H1 (cell line): ENCODE measurements at regions not wholly inside any gene's neighbourhood (a gene's known extent, or its start where the extent isn't known, plus 50 kb on each side); places are given as distances from the start of the nearest gene placed in this dataset.
A peak's percentile ranks its signal among the peaks of the same experiment; 100 is the strongest.

Source experiments
- CTCF ChIA-PET: fragments of 300-600 bp; sonication (Branson Sonifier 250); formaldehyde crosslinking; loops from one replicate; lab custom pipeline; 2021; ENCODE audit not compliant: partially characterized antibody; lab: Charles Lee
- POLR2A ChIA-PET: fragments of 300-600 bp; sonication (Branson Sonifier 250); formaldehyde crosslinking; loops from one replicate; lab custom pipeline; 2021; ENCODE audit warnings: inconsistent platforms; ENCODE audit not compliant: partially characterized antibody; lab: Charles Lee
- DNase-seq, 2 experiments: peaks; one replicate each; pipeline versions ENCODE4 v3.0.0 to v3.0.0-alpha.2; 2010 to 2022; ENCODE audit warnings: low spot score in 2 of 2, low read depth in 1 of 2, mixed read lengths in 1 of 2
- FAIRE-seq: peaks from 2 replicates; lab custom pipeline; 2011; peaks lifted over from hg19 to GRCh38; lab: Jason Lieb, UNC
- H2AFZ ChIP-seq: 2 replicates; pipeline ENCODE4 v1.8.1; 2012; ENCODE audit warnings: low read length, inconsistent platforms
- H2AK5ac ChIP-seq: 2 replicates; pipeline ENCODE4 v1.6.1; 2013; ENCODE audit warnings: low read depth, low read length
- H2BK120ac ChIP-seq: replicated peaks from 2 replicates; pipeline ENCODE3; 2013; ENCODE audit warnings: low read depth, low read length, inconsistent platforms
- H2BK12ac ChIP-seq: 2 replicates; pipeline ENCODE4 v1.6.1; 2013; ENCODE audit warnings: low read depth, low read length
- H2BK15ac ChIP-seq: 2 replicates; pipeline ENCODE4 v1.6.1; 2013; ENCODE audit warnings: low read length
- H2BK20ac ChIP-seq: 2 replicates; pipeline ENCODE4 v1.6.1; 2013; ENCODE audit warnings: low read length
- H2BK5ac ChIP-seq: 2 replicates; pipeline ENCODE4 v1.6.1; 2013; ENCODE audit warnings: low read depth, low read length
- H3K14ac ChIP-seq: 2 replicates; pipeline ENCODE4 v1.6.1; 2013; ENCODE audit warnings: inconsistent platforms; ENCODE audit not compliant: insufficient read length
- H3K18ac ChIP-seq: 2 replicates; pipeline ENCODE4 v1.6.1; 2013; ENCODE audit warnings: low read length; ENCODE audit errors: extremely low read depth
- H3K23ac ChIP-seq: 2 replicates; pipeline ENCODE4 v1.6.1; 2013; ENCODE audit warnings: inconsistent platforms; ENCODE audit not compliant: insufficient read length
- H3K23me2 ChIP-seq: 2 replicates; pipeline ENCODE4 v1.6.1; 2013; ENCODE audit warnings: low read depth, low read length
- H3K27ac ChIP-seq: 2 replicates; pipeline ENCODE4 v1.6.1; 2011; ENCODE audit warnings: low read depth, low read length, inconsistent platforms
- H3K27me3 ChIP-seq, 4 experiments: replicated peaks in 1 of 4; 1 replicate in 1 of 4; 2 replicates in 3 of 4; pipeline versions ENCODE4 v1.6.1 to v1.8.1; 2011 to 2013; ENCODE audit warnings: low read length in 3 of 4, mild to moderate bottlenecking in 3 of 4, inconsistent platforms in 2 of 4, mixed read lengths in 2 of 4, moderate library complexity in 1 of 4; ENCODE audit not compliant: control insufficient read depth in 3 of 4, insufficient read depth in 3 of 4; ENCODE audit errors: extremely low read depth in 1 of 4
- H3K36me3 ChIP-seq, 4 experiments: 2 replicates each; pipeline versions ENCODE4 v1.6.1 to v1.8.1; 2011 to 2013; ENCODE audit warnings: mild to moderate bottlenecking in 4 of 4, low read length in 3 of 4, moderate library complexity in 2 of 4, control low read depth in 1 of 4, inconsistent platforms in 1 of 4; ENCODE audit not compliant: insufficient read depth in 4 of 4, control insufficient read depth in 2 of 4
- H3K4ac ChIP-seq: replicated peaks from 2 replicates; pipeline ENCODE3; 2013; ENCODE audit warnings: low read length, low read depth, mixed read lengths, inconsistent platforms; ENCODE audit not compliant: insufficient read length
- H3K4me1 ChIP-seq, 4 experiments: replicated peaks in 1 of 4; 1 replicate in 1 of 4; 2 replicates in 3 of 4; pipeline versions ENCODE4 v1.6.1 to v1.8.1; 2011 to 2013; ENCODE audit warnings: low read length in 3 of 4, inconsistent platforms in 2 of 4, mixed read lengths in 1 of 4; ENCODE audit not compliant: insufficient read depth in 4 of 4, control insufficient read depth in 3 of 4
- H3K4me2 ChIP-seq, 2 experiments: 2 replicates each; pipeline versions ENCODE4 v1.6.1 to v1.8.1; 2011 to 2013; ENCODE audit warnings: low read depth in 2 of 2, low read length in 2 of 2, control low read depth in 1 of 2, inconsistent platforms in 1 of 2, mild to moderate bottlenecking in 1 of 2; ENCODE audit not compliant: insufficient read depth in 1 of 2
- H3K4me3 ChIP-seq, 4 experiments: fragments of 200-600, 300-600 bp in 1 of 4; sonication (generic), shearing (Covaris generic), sonication (Bioruptor Twin) in 1 of 4; 2 replicates each; pipeline versions ENCODE4 v1.5.1 to v1.8.1; 2011 to 2016; ENCODE audit warnings: low read length in 4 of 4, low read depth in 3 of 4, control low read depth in 2 of 4, inconsistent platforms in 2 of 4, mild to moderate bottlenecking in 2 of 4, mixed read lengths in 1 of 4, moderate library complexity in 1 of 4; ENCODE audit not compliant: insufficient read depth in 2 of 4; ENCODE audit errors: extremely low read depth in 1 of 4
- H3K56ac ChIP-seq: replicated peaks from 2 replicates; pipeline ENCODE3; 2013; ENCODE audit warnings: low read depth, mild to moderate bottlenecking, mixed read lengths, low read length, inconsistent platforms; ENCODE audit not compliant: insufficient read length
- H3K79me1 ChIP-seq: 2 replicates; pipeline ENCODE4 v1.6.1; 2013; ENCODE audit warnings: low read depth, low read length, control low read depth
- H3K79me2 ChIP-seq, 2 experiments: 2 replicates each; pipeline versions ENCODE4 v1.6.1 to v1.8.1; 2012 to 2013; ENCODE audit warnings: low read length in 2 of 2, mild to moderate bottlenecking in 2 of 2, inconsistent platforms in 1 of 2; ENCODE audit not compliant: insufficient read depth in 2 of 2, control insufficient read depth in 1 of 2
- H3K9ac ChIP-seq, 4 experiments: replicated peaks in 1 of 4; 1 replicate in 1 of 4; 2 replicates in 3 of 4; pipeline versions ENCODE4 v1.6.1 to v1.8.1; 2011 to 2013; ENCODE audit warnings: low read depth in 3 of 4, low read length in 3 of 4, control low read depth in 2 of 4, mild to moderate bottlenecking in 2 of 4, moderate library complexity in 2 of 4, inconsistent platforms in 1 of 4; ENCODE audit errors: extremely low read depth in 1 of 4
- H3K9me3 ChIP-seq, 2 experiments: 2 replicates each; pipeline versions ENCODE4 v1.6.1 to v1.8.1; 2012 to 2013; ENCODE audit warnings: mild to moderate bottlenecking in 2 of 2, moderate library complexity in 2 of 2, control low read depth in 1 of 2, inconsistent platforms in 1 of 2, low read depth in 1 of 2, low read length in 1 of 2, mixed read lengths in 1 of 2; ENCODE audit not compliant: insufficient read depth in 2 of 2
- H4K20me1 ChIP-seq, 2 experiments: replicated peaks in 1 of 2; 2 replicates each; pipeline versions ENCODE3 to v1.8.1; 2011 to 2013; ENCODE audit warnings: inconsistent platforms in 2 of 2, low read length in 2 of 2, mild to moderate bottlenecking in 1 of 2; ENCODE audit not compliant: insufficient read depth in 2 of 2, control insufficient read depth in 1 of 2
- H4K5ac ChIP-seq: 2 replicates; pipeline ENCODE4 v1.6.1; 2013; ENCODE audit warnings: low read length, low read depth, mixed read lengths, inconsistent platforms; ENCODE audit not compliant: insufficient read length
- H4K8ac ChIP-seq: 2 replicates; pipeline ENCODE4 v1.8.0; 2013; ENCODE audit warnings: mild to moderate bottlenecking, moderate library complexity, low read length, inconsistent platforms; ENCODE audit not compliant: insufficient read depth; ENCODE audit errors: extremely low read depth
- H4K91ac ChIP-seq: replicated peaks from 2 replicates; pipeline ENCODE3; 2013; ENCODE audit warnings: low read length, mixed read lengths, inconsistent platforms; ENCODE audit not compliant: insufficient read length
- MAFK ChIP-seq: IDR thresholded peaks from 2 replicates; pipeline ENCODE4 v1.6.1; 2012; ENCODE audit warnings: low read depth, mild to moderate bottlenecking, improper control_type of control experiment, low read length
- TBP ChIP-seq: IDR thresholded peaks from 2 replicates; pipeline ENCODE4 v1.6.1; 2011; ENCODE audit warnings: low read depth, low read length, improper control_type of control experiment
- WGBS, 2 experiments: shearing (Covaris generic) in 1 of 2; methylation state at CpG; one replicate each; pipeline versions ENCODE4 v1.1.6 to v1.1.7; 2013 to 2015; ENCODE audit warnings: low lambda C conversion rate in 2 of 2, mixed read lengths in 2 of 2, inconsistent platforms in 1 of 2, low coverage in 1 of 2, missing lambda C conversion rate in 1 of 2; ENCODE audit not compliant: insufficient replicate concordance in 2 of 2, insufficient coverage in 1 of 2, insufficient read length in 1 of 2; ENCODE audit errors: extremely low coverage in 1 of 2, missing lambda C conversion rate in 1 of 2; 5-methylcytosine and 5-hydroxymethylcytosine counted together

DNA sequence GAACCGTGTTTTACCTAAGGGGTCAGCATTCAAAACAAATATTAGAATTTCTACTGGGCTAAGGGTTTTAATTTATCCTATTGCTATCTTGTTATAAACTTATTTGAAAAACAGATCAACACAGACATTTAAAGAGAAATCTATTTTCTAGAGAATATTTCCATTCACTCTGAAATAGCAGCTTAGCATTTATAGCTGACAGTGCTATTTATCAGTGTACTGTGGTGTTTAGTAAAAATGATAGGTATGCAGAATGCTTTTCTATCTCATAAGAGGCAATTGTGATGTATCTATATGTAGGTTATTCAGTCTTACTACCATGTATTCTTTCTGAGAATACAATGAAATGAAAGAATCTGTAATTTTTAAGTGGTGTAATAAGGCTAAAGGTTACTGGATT, 1077.4 kb downstream of the REEP3 start:
- H4K20me1 ChIP-seq: no peaks in the 10 kb centered on the region
- H3K56ac ChIP-seq: no peak overlapping the region
- H3K23ac ChIP-seq: no peak overlapping the region
- H2AFZ ChIP-seq: no peak overlapping the region
- no peaks in the 10 kb centered on the region for H3K4me1 ChIP-seq
- H3K9ac ChIP-seq: no peak overlapping the region
- no peak overlapping the region for H3K27ac ChIP-seq
- no peaks in the 10 kb centered on the region for H3K9me3 ChIP-seq
- no peak overlapping the region for H2BK20ac ChIP-seq
- FAIRE-seq (no peak), DNase-seq (no peak)
- no peak overlapping the region for H3K4me2 ChIP-seq
- no peaks in the 10 kb centered on the region for H3K79me2 ChIP-seq
- CTCF ChIA-PET: interaction anchor here (0.9 kb wide), 1 partner anchor 484 kb away, joined by 3 read pairs; no protein-coding TSS in a partner anchor
- H3K27me3 ChIP-seq: no peaks in the 10 kb centered on the region
- no peak overlapping the region for H3K18ac ChIP-seq
- H3K36me3 ChIP-seq: no peaks in the 10 kb centered on the region
- no peak overlapping the region for H2AK5ac ChIP-seq
- H4K5ac ChIP-seq: no peak overlapping the region
- no peak overlapping the region for H2BK15ac ChIP-seq
- no peaks in the 10 kb centered on the region for H3K23me2 ChIP-seq
- no peak overlapping the region for H3K14ac ChIP-seq
- no peak overlapping the region for H2BK12ac ChIP-seq
- WGBS, 2 experiments: 91% methylated on average over 1 of the region's 1 CpG; no CpG with 5 or more reads in 1 of the 2 experiments
- no peak overlapping the region for H2BK120ac ChIP-seq
- TF ChIP-seq TBP: no peak
- peak; percentile 9; the same call in 1 of the 2 replicates for TF ChIP-seq MAFK
- H3K4me3 ChIP-seq: no peak overlapping the region
- H3K4ac ChIP-seq: no peak overlapping the region
- POLR2A ChIA-PET: no interaction called here
- no peak overlapping the region for H4K91ac ChIP-seq
- H4K8ac ChIP-seq: no peak overlapping the region
- no peaks in the 10 kb centered on the region for H3K79me1 ChIP-seq
- no peak overlapping the region for H2BK5ac ChIP-seq
